Medulla oblongata (tissue), 1 donor: ENCODE measurements at regions not wholly inside any gene's neighbourhood (a gene's known extent, or its start where the extent isn't known, plus 50 kb on each side); places are given as distances from the start of the nearest gene placed in this dataset.
"Not testable (repeated sequence)": the region's sequence is repeated elsewhere in the genome, so short reads cannot be mapped to it uniquely, and the experiment has no call there.

ENCODE experiments used
- DNase-seq: peaks from one replicate; pipeline ENCODE4 v3.0.0-alpha.2; 2015; ENCODE audit errors: extremely low spot score

DNA sequence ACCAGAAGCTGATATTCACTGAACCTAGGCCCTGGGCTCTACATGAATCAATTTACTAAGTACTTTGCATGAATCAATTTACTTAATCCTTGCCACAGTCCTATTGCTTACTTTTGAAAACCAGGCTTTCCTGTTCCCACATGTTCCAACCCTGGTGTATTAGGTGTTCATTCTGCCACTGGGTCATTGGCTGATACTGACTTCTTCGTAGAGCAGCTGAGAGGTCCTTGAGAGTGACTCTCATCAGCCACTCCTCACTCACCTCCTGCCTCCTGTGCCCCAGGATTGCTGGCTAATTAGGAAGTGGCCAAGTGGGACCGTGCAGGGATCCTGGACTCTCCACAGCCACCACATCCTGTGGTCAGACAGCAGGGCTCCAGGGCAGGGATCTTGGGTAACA, 109.5 kb upstream of the CXorf66 start:
- not testable (repeated sequence) for DNase-seq

- DNase-seq, result no peak
Observed at GRCh38 chrX:140071037-140071436, 105.7 kb upstream of the CXorf66 start.

GRCh38 chrX:140065961-140066662, 100.8 kb upstream of the CXorf66 start:
- DNase-seq, result no peak

GRCh38 chrX:140064993-140065392, 99.7 kb upstream of the CXorf66 start:
- DNase-seq, result no peak

- DNase-seq, result peak; percentile 75
Observed at GRCh38 chrX:140057001-140057411, 91.7 kb upstream of the CXorf66 start.

DNA sequence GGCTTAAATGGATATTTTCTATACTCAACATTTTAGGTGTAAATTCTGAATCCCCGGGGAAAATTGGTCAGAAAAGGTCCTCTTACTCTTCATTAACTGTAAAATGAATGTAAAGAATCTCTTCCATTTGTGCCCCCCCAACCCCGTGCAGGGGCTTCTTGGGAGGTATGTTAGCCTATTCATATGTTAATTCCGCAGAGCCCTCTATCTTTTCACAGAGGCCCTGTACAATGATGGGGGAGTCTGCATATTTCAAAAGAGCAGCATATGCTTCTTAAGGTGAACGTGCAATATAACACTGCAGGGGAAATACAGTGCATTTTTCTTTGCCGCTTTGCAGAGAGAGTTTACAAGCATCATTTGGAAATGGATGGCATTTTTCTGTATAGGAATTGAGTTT, 88.5 kb upstream of the CXorf66 start:
- no peak for DNase-seq

DNA sequence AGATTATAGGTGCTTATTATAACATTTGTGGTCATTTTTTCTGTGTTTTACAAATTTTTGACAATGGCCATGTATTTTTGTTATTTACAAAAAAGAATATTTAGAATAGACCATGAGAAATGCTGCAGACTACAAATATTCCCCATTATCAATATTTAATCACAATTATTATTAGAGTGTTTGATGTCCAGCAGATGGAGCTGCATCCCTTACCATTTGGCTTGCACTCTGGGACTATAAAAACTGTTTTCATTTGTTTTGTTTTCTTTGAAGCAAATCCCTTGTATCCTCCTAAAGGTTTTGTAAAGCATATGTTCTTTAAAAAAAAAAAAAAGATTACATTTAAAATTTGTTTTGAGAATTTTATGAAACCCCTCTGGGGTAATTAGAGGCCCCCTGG, 85.6 kb upstream of the CXorf66 start:
- peak; percentile 24 for DNase-seq

DNA sequence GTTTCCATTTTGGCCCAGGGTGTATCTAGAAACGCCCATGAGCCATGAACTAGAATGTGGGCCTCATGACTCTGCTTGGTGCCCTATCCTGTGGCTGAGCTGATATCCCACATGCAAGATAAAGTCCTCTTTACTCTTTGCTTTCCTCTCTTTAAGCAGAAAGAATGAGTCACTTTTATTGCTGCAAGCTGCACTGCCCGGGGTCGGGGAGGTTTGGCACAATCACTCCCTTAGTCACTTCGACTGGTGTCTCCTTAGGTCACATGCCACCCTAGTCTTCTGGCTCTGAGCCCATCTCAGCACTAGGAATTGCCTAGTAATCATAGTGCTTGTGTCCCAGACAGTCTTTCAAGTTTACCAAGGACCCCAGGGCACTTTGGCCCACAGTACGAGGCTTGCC, 75.1 kb upstream of the CXorf66 start:
- no peak for DNase-seq

GRCh38 chrX:140038842-140039241, 73.5 kb upstream of the CXorf66 start:
- no peak for DNase-seq

DNA sequence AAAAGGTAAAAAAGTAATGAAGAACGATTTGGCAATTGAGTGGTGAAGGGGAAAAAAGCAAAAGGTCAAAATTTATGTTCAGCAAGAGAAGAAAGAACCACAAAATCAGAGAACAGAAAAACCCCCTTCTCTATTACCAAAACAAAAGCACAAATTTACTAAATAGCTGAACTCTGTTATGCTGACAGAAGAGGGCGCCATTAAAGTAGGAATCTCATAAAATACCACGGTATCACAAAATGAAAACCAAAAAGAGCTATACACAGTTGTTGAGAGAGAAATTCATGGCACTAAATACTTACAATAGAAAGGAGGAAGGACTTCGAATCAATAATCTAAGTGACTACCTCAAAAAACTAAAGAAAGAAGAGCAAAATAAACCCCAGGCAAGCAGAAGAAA, 69.6 kb upstream of the CXorf66 start:
- no peak for DNase-seq

DNA sequence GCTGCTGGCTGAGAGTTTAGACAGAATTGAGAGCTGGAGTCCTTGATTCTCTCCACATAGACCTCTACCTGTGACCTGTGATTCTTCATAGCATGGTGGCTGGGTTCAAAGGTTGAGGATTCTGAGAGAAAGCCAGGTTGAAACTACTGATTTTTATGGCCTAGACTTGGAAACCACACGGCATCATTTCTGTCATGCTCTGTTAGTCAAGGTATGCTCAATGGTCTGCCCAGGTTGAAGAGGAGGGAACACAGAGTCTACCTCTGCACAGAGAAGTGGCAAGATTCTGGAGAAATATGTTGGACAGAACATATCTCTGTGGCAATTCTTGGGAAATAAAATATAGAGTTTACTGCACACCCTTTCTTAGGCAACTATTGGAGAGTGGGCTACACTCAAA, 57.2 kb upstream of the CXorf66 start:
- no peak for DNase-seq

GRCh38 chrX:140019134-140019533, 53.8 kb upstream of the CXorf66 start:
- not testable (repeated sequence) for DNase-seq
